ENCODE measurements at regions not wholly inside any gene's neighbourhood (a gene's known extent, or its start where the extent isn't known, plus 50 kb on each side); places are given as distances from the start of the nearest gene placed in this dataset.
"Not testable (repeated sequence)": the region's sequence is repeated elsewhere in the genome, so short reads cannot be mapped to it uniquely, and the experiment has no call there.

DNA sequence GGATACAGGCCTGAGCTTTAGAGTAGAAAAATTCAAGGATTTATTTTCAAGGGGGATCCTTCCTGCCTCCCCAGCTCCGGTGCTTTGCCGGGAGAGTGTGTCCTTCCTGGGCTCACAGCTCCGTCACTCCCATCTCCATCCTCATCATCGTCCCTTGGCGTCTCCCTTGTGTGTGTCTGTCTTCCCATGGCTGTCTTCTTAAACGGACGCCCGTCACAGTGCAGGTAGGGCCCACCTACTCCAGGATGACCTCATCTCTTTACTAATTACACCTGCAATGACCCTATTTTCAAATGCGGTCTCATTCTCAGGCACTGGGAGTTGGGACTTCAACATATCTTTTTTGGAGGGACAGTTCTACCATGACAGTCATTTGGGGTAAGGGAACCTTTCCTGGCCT, 320.3 kb upstream of the C1orf174 start:
- Mint-ChIP-seq H3K9me3 (no peaks in the 10 kb centered on the region), H3K4me1 (no peaks in the 10 kb centered on the region), H3K27me3 (no peaks in the 10 kb centered on the region), H3K4me3 (no peak overlapping the region), H3K36me3 (no peaks in the 10 kb centered on the region), H3K27ac (no peak overlapping the region)
- POLR2A ChIA-PET = no interaction called here
- DNase-seq (no peak), ATAC-seq (ENCODE audit: low read depth) (no peak)

DNA sequence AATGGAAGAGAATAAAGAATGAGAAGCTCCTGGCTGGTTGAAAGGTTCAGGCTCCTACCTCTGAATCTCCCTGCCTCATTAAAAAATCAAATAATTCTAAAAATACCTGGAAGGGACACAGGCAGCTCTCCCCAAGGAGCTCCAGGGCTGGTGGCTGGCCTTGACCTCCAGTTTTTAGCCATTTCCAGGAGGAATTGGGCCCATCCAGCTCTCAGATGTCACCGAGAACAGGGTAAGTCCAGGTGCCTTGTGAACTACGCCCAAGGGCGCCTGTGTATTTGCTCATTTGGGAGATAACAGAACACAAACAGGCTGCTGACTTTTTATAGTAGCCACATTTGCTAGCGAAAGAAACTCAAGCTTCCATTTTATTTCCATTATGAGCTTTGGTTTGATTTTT, 321.0 kb upstream of the C1orf174 start:
- DNase-seq (no peak), ATAC-seq (ENCODE audit: low read depth) (no peak)
- H3K36me3 Mint-ChIP-seq = no peaks in the 10 kb centered on the region
- no peaks in the 10 kb centered on the region for H3K27me3 Mint-ChIP-seq
- POLR2A ChIA-PET = no interaction called here
- H3K9me3 Mint-ChIP-seq = no peaks in the 10 kb centered on the region
- H3K27ac Mint-ChIP-seq = no peak overlapping the region
- no peaks in the 10 kb centered on the region for H3K4me1 Mint-ChIP-seq
- H3K4me3 Mint-ChIP-seq = no peak overlapping the region

DNA sequence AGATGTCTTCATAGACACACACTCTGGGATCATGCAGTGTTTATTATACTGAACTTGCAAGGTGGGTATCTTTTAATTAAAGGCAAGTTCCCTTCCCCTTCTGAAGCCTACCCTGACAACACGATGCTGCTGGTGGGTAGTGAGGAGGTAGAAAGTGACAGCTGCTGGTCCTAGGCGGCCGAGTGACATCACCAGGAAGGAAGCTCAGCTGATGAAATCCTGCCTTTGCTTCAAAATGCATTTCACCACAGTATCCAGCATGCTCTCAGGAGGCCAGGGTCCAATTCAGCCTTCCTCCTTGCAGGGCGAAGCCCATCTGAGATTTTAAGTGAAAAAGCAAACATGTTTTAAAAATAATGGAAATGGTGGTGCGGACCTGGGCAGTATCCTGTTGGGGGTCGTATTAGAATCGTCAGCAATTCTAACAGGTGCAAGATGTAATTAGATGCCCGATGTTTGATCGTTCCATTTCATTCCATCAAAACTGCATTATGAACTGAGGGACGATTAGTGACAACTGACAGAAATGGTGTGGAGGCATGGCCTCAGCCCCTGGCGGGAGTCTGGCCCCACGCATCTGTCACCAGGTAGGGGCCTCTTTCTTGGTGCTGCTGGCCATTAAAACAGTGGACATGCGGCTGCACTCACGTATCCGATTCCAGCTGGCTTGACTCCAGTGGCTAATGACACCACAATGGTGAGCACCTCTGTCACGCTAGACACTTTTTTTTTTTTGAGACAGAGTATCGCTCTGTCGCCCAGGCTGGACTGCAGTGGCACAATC, 324.8 kb upstream of the C1orf174 start:
- no peak for ATAC-seq (ENCODE audit: low read depth)
- Mint-ChIP-seq H3K27me3 (peaks cover 2% of the 10 kb centered on the region), H3K9me3 (no peaks in the 10 kb centered on the region), H3K27ac (no peak overlapping the region), H3K4me1 (no peaks in the 10 kb centered on the region), H3K36me3 (no peaks in the 10 kb centered on the region), H3K4me3 (no peak overlapping the region)
- no peak for DNase-seq
- POLR2A ChIA-PET = no interaction called here

DNA sequence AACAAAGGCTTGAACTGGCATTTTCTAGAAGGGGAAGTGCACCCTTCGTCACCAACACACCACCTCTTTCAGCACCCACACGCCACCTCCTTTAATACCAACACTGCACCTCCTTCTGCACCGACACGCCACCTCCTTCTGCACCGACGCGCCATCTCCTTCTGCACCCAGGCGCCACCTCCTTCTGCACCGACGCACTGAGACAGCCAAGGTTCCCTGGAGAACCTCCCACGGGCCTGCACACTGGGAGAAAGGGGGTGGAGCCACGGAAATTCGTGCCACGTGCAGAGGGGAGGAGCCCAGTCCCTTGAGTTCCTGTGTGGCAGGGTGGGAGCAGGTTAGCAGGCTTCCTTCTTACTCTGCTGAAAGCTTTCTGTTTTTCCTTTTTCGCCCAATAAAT, 327.9 kb upstream of the C1orf174 start:
- Mint-ChIP-seq H3K27ac (no peak overlapping the region), H3K27me3 (peaks cover 2% of the 10 kb centered on the region), H3K4me1 (no peaks in the 10 kb centered on the region), H3K36me3 (no peaks in the 10 kb centered on the region), H3K9me3 (no peaks in the 10 kb centered on the region), H3K4me3 (no peak overlapping the region)
- POLR2A ChIA-PET = no interaction called here
- no peak for DNase-seq
- ATAC-seq (ENCODE audit: low read depth) = no peak

DNA sequence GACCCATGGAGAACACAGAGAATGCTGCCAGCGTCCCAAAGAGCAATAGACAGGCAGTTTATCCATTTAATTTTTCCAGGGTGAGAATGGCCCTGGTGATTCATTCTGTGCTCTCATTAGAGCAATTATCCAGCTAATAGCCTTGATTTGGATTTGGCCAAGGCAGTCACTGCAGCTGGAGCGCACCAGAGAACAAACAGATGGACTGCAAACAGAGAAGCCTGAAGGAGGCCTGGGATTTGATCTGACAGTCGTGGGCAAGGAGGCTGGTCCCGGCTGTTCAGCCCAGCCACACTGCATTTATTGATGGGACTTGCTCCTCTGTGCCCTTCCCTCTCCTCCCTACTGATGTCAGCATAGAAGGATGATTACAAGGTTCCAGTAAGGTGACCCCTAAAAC, 353.9 kb upstream of the C1orf174 start:
- Mint-ChIP-seq H3K27me3 (no peaks in the 10 kb centered on the region), H3K9me3 (peaks cover 8% of the 10 kb centered on the region), H3K36me3 (no peaks in the 10 kb centered on the region), H3K4me1 (no peaks in the 10 kb centered on the region), H3K4me3 (no peak overlapping the region), H3K27ac (no peak overlapping the region)
- ATAC-seq (ENCODE audit: low read depth) = no peak
- no peak for DNase-seq
- POLR2A ChIA-PET = no interaction called here

DNA sequence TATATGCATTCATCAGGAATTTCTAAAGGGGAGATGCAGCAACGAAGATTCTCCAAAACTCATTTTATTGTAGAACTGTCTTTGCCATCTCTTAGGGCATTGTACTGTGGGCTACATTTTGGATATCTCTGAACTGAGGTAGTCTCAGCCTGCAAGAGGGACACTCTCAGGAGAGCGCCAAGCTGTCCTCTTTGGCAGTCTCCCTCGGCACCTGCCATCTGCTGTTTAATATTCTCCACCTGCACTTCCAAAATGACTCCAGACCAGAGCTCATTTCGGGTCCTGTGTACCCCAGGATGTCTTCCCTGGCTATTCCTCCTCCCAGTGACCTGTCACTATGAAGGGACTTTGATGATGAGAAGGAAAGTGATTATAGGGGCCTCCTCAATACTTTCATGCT, 356.3 kb upstream of the C1orf174 start:
- no peak overlapping the region for H3K4me3 Mint-ChIP-seq
- H3K9me3 Mint-ChIP-seq = peaks cover 10% of the 10 kb centered on the region
- ATAC-seq (ENCODE audit: low read depth) (no peak), DNase-seq (no peak)
- POLR2A ChIA-PET = no interaction called here
- H3K4me1 Mint-ChIP-seq = no peaks in the 10 kb centered on the region
- H3K36me3 Mint-ChIP-seq = no peaks in the 10 kb centered on the region
- H3K27me3 Mint-ChIP-seq = no peaks in the 10 kb centered on the region
- H3K27ac Mint-ChIP-seq = no peak overlapping the region

DNA sequence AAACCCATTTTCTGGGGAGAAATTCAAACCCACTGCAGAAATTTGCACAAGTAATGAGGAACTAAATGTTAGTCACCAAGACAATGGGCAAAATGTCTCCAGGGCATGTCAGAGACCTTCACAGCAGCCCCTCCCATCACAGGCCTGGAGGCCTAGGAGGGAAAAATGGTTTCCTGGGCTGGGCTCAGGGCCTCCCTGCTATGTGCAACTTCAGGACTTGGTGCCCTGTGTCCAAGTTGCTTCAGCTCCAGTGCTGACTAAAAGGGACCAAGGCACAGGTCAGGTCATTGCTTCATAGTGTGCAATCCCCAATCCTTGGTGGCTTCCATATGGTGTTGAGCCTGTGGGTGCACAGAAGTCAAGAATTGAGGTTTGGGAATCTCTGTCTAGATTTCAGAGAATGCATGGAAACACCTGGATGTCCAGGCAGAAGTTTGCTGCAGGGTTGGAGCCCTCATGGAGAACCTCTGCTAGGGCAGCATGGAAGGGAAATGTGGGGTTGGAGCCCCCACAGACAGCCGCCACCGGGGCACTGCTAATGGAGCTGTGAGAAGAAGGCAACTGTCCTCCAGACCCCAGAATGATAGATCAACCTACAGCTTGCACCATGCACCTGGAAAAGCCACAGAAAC, 358.2 kb upstream of the C1orf174 start:
- H3K27ac Mint-ChIP-seq; DNase-seq; POLR2A ChIA-PET; H3K36me3 Mint-ChIP-seq; H3K27me3 Mint-ChIP-seq; H3K4me3 Mint-ChIP-seq; H3K4me1 Mint-ChIP-seq; ATAC-seq (ENCODE audit: low read depth): not testable (repeated sequence)
- peaks cover 10% of the 10 kb centered on the region for H3K9me3 Mint-ChIP-seq

DNA sequence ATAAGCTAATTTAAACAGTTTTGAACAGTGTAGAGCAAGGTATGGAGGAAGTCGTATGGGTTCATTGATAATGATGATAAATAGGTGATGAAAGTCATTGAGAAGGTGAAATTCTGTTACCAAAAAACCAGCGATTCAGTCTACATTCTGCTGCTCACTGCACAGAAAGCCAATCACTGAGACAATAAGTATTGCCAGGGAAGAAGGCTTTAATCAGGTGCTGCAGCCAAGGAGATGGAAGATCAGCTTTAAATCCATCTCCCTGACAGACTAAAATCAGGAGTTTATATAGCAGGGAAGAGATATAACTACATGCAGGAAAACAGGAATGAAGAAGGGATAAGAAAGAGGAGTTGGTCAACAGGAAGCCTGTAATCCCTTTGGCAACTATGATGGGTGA, 361.3 kb upstream of the C1orf174 start:
- Mint-ChIP-seq H3K27me3 (peaks cover 3% of the 10 kb centered on the region), H3K27ac (no peak overlapping the region), H3K36me3 (no peaks in the 10 kb centered on the region), H3K9me3 (peaks cover 10% of the 10 kb centered on the region), H3K4me1 (no peaks in the 10 kb centered on the region), H3K4me3 (no peak overlapping the region)
- ATAC-seq (ENCODE audit: low read depth) = no peak
- no peak for DNase-seq
- POLR2A ChIA-PET = no interaction called here

DNA sequence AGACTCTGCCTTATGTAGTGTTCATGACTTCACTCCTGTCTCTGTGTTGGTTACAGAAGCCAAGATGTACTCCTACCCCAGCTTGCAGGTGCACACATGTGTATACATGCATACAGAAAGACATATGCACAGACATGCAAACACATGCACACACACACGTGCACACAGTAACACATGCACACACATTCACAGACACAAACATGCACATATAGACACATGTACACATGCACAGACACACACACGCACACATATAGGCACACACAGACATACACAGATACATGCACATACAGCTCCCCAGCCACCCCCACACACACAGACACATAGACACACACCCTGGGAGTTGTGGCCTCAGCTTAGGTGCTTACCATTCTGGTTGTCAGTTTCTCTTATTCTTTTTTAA, 362.6 kb upstream of the C1orf174 start:
- ATAC-seq (ENCODE audit: low read depth) (no peak), DNase-seq (no peak)
- no peaks in the 10 kb centered on the region for H3K36me3 Mint-ChIP-seq
- peaks cover 6% of the 10 kb centered on the region for H3K9me3 Mint-ChIP-seq
- no peak overlapping the region for H3K27ac Mint-ChIP-seq
- H3K4me3 Mint-ChIP-seq = no peak overlapping the region
- H3K27me3 Mint-ChIP-seq = peaks cover 5% of the 10 kb centered on the region
- peaks cover 4% of the 10 kb centered on the region for H3K4me1 Mint-ChIP-seq
- POLR2A ChIA-PET = no interaction called here

DNA sequence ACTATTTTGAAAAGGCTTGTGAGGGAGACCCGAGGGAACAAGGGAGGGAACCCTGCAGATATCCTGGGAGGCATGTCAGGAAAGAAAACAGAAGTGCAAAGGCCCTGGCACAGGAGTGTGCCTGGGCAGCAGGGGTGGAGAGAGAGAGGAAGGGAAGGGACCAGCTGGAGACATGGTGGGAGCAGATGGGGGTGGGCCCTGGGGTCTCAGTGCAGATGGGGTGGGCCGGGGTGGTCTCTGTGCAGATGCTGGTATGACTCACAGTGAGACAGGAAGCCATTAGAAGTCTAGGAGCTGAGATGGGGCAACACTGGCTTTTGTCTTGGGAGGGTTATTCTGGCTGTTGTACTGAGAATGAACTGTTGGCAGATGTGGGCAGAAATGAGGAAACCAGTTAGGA, 363.6 kb upstream of the C1orf174 start:
- POLR2A ChIA-PET = no interaction called here
- Mint-ChIP-seq H3K9me3 (peaks cover 4% of the 10 kb centered on the region), H3K27me3 (peaks cover 5% of the 10 kb centered on the region), H3K36me3 (no peaks in the 10 kb centered on the region), H3K4me1 (peaks cover 6% of the 10 kb centered on the region), H3K4me3 (no peak overlapping the region), H3K27ac (no peak overlapping the region)
- ATAC-seq (ENCODE audit: low read depth) (no peak), DNase-seq (no peak)

DNA sequence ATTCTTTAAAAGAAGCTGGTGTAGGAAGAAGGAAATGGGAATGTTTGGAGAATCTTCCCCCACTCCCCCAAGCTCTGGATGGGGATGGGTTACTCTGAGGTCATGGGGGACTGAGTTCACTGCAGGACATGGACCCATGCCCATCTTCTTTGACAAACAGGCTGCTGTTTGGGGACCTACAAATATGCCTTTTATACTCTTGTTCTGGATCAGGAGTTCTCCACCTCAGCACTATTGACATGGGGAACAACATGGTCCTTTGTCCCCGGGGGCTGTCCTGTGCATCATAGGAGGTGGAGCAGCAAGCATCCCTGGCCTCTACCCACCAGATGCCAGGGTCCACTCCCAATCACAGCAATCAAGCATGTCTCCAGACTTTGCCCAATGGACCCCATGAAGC, 365.8 kb upstream of the C1orf174 start:
- no peak for DNase-seq
- Mint-ChIP-seq H3K27ac (no peak overlapping the region), H3K4me3 (no peak overlapping the region), H3K36me3 (no peaks in the 10 kb centered on the region), H3K9me3 (no peaks in the 10 kb centered on the region), H3K27me3 (peaks cover 8% of the 10 kb centered on the region), H3K4me1 (peaks cover 6% of the 10 kb centered on the region)
- no peak for ATAC-seq (ENCODE audit: low read depth)
- POLR2A ChIA-PET = no interaction called here

DNA sequence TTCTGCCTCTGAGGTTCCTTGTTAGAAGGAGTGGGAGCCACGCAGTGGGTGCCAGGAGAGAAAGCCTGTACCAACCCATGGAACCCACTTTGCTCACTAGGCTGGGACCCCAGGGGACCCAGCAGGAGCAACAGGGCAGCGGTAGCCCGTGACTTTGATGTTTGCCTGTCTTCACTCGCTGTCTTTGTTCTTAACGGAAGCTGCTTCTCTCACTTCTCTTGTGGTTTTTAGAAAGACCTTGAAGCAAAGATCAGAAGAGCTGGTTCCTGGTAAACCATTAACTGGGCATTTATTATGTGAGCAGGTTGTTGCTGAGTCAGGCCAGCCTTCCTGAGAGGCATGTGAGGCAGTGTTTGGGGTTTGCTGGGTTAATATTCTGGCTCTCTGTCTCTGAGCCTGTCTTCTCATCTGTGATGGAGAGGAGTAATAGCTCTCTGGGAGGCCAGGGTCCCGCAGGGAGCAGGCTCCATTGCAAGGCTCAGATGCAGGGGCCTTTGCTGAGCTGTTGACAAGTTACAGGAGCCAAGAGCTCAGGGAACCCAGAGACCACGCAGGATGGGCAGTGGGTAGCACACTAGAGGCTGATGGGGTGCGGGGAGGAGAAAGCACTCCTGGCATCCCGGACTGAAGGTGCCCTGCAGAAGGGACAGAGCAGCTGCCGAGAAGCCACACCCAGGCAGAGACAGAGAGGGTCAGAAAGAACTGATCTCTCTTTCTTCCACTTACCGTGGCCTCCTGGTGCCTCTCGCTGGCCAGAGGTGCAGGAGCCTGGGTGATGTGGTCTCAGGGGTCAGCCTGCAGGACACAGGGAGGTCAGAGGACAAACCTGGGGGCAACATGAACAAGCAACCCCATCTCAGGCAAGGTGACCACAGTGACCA, 367.5 kb upstream of the C1orf174 start:
- POLR2A ChIA-PET = no interaction called here
- Mint-ChIP-seq H3K4me3 (no peak overlapping the region), H3K9me3 (no peaks in the 10 kb centered on the region), H3K27ac (no peak overlapping the region), H3K4me1 (peaks cover 6% of the 10 kb centered on the region), H3K27me3 (peaks cover 8% of the 10 kb centered on the region), H3K36me3 (no peaks in the 10 kb centered on the region)
- DNase-seq (no peak), ATAC-seq (ENCODE audit: low read depth) (peak; percentile 60)

DNA sequence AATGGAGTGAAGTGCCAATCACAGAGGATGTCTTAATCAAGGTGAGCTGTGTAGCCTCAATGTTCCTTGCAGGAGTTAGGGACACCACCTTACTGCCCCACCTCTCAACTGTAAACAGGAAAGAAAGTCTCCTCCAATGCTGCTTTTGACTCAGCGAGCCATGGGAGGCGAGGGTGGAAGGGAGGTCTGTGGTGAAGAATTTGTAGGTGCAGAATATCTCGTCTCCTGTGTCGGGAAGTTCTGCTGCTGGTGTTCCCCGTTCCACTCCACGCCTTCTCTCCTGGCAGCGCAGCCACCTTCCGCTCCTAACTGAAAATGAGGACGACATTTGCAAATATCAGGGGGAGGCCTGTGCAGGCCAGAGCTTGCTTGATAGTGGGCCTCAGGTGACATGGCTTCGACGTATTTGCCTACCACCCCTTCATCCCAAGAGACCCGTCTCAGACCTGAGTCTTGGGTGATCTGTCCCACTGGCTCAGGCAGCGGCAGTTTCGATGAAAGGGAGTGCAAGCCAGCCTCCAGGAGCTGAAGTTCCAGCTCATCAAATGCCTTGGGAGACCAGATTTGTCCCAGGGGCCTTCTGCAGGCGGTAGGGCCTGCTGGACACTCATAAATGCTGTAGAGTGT, 368.3 kb upstream of the C1orf174 start:
- Mint-ChIP-seq H3K9me3 (no peaks in the 10 kb centered on the region), H3K4me1 (peaks cover 6% of the 10 kb centered on the region), H3K36me3 (no peaks in the 10 kb centered on the region), H3K4me3 (no peak overlapping the region), H3K27ac (no peak overlapping the region), H3K27me3 (peaks cover 8% of the 10 kb centered on the region)
- POLR2A ChIA-PET = no interaction called here
- ATAC-seq (ENCODE audit: low read depth) = no peak
- no peak for DNase-seq

Measured in activated naive CD8-positive, alpha-beta T cell treated with anti-CD3 and anti-CD28 coated beads, Interleukin-2, amount 10 ng/mL, durations not matched to agents 7 days and 5 days (primary cell).